H1 (cell line): ENCODE measurements at regions not wholly inside any gene's neighbourhood (a gene's known extent, or its start where the extent isn't known, plus 50 kb on each side); places are given as distances from the start of the nearest gene placed in this dataset.
"Not testable (repeated sequence)": the region's sequence is repeated elsewhere in the genome, so short reads cannot be mapped to it uniquely, and the experiment has no call there.

Source experiments
- CTCF ChIA-PET: fragments of 300-600 bp; sonication (Branson Sonifier 250); formaldehyde crosslinking; loops from one replicate; lab custom pipeline; 2021; ENCODE audit not compliant: partially characterized antibody; lab: Charles Lee
- POLR2A ChIA-PET: fragments of 300-600 bp; sonication (Branson Sonifier 250); formaldehyde crosslinking; loops from one replicate; lab custom pipeline; 2021; ENCODE audit warnings: inconsistent platforms; ENCODE audit not compliant: partially characterized antibody; lab: Charles Lee
- DNase-seq, 2 experiments: peaks; one replicate each; pipeline versions ENCODE4 v3.0.0 to v3.0.0-alpha.2; 2010 to 2022; ENCODE audit warnings: low spot score in 2 of 2, low read depth in 1 of 2, mixed read lengths in 1 of 2
- FAIRE-seq: peaks from 2 replicates; lab custom pipeline; 2011; peaks lifted over from hg19 to GRCh38; lab: Jason Lieb, UNC
- H2AFZ ChIP-seq: 2 replicates; pipeline ENCODE4 v1.8.1; 2012; ENCODE audit warnings: low read length, inconsistent platforms
- H2AK5ac ChIP-seq: 2 replicates; pipeline ENCODE4 v1.6.1; 2013; ENCODE audit warnings: low read depth, low read length
- H2BK120ac ChIP-seq: replicated peaks from 2 replicates; pipeline ENCODE3; 2013; ENCODE audit warnings: low read depth, low read length, inconsistent platforms
- H2BK12ac ChIP-seq: 2 replicates; pipeline ENCODE4 v1.6.1; 2013; ENCODE audit warnings: low read depth, low read length
- H2BK15ac ChIP-seq: 2 replicates; pipeline ENCODE4 v1.6.1; 2013; ENCODE audit warnings: low read length
- H2BK20ac ChIP-seq: 2 replicates; pipeline ENCODE4 v1.6.1; 2013; ENCODE audit warnings: low read length
- H2BK5ac ChIP-seq: 2 replicates; pipeline ENCODE4 v1.6.1; 2013; ENCODE audit warnings: low read depth, low read length
- H3K14ac ChIP-seq: 2 replicates; pipeline ENCODE4 v1.6.1; 2013; ENCODE audit warnings: inconsistent platforms; ENCODE audit not compliant: insufficient read length
- H3K18ac ChIP-seq: 2 replicates; pipeline ENCODE4 v1.6.1; 2013; ENCODE audit warnings: low read length; ENCODE audit errors: extremely low read depth
- H3K23ac ChIP-seq: 2 replicates; pipeline ENCODE4 v1.6.1; 2013; ENCODE audit warnings: inconsistent platforms; ENCODE audit not compliant: insufficient read length
- H3K23me2 ChIP-seq: 2 replicates; pipeline ENCODE4 v1.6.1; 2013; ENCODE audit warnings: low read depth, low read length
- H3K27ac ChIP-seq: 2 replicates; pipeline ENCODE4 v1.6.1; 2011; ENCODE audit warnings: low read depth, low read length, inconsistent platforms
- H3K27me3 ChIP-seq, 4 experiments: replicated peaks in 1 of 4; 1 replicate in 1 of 4; 2 replicates in 3 of 4; pipeline versions ENCODE4 v1.6.1 to v1.8.1; 2011 to 2013; ENCODE audit warnings: low read length in 3 of 4, mild to moderate bottlenecking in 3 of 4, inconsistent platforms in 2 of 4, mixed read lengths in 2 of 4, moderate library complexity in 1 of 4; ENCODE audit not compliant: control insufficient read depth in 3 of 4, insufficient read depth in 3 of 4; ENCODE audit errors: extremely low read depth in 1 of 4
- H3K36me3 ChIP-seq, 4 experiments: 2 replicates each; pipeline versions ENCODE4 v1.6.1 to v1.8.1; 2011 to 2013; ENCODE audit warnings: mild to moderate bottlenecking in 4 of 4, low read length in 3 of 4, moderate library complexity in 2 of 4, control low read depth in 1 of 4, inconsistent platforms in 1 of 4; ENCODE audit not compliant: insufficient read depth in 4 of 4, control insufficient read depth in 2 of 4
- H3K4ac ChIP-seq: replicated peaks from 2 replicates; pipeline ENCODE3; 2013; ENCODE audit warnings: low read length, low read depth, mixed read lengths, inconsistent platforms; ENCODE audit not compliant: insufficient read length
- H3K4me1 ChIP-seq, 4 experiments: replicated peaks in 1 of 4; 1 replicate in 1 of 4; 2 replicates in 3 of 4; pipeline versions ENCODE4 v1.6.1 to v1.8.1; 2011 to 2013; ENCODE audit warnings: low read length in 3 of 4, inconsistent platforms in 2 of 4, mixed read lengths in 1 of 4; ENCODE audit not compliant: insufficient read depth in 4 of 4, control insufficient read depth in 3 of 4
- H3K4me2 ChIP-seq, 2 experiments: 2 replicates each; pipeline versions ENCODE4 v1.6.1 to v1.8.1; 2011 to 2013; ENCODE audit warnings: low read depth in 2 of 2, low read length in 2 of 2, control low read depth in 1 of 2, inconsistent platforms in 1 of 2, mild to moderate bottlenecking in 1 of 2; ENCODE audit not compliant: insufficient read depth in 1 of 2
- H3K4me3 ChIP-seq, 4 experiments: fragments of 200-600, 300-600 bp in 1 of 4; sonication (generic), shearing (Covaris generic), sonication (Bioruptor Twin) in 1 of 4; 2 replicates each; pipeline versions ENCODE4 v1.5.1 to v1.8.1; 2011 to 2016; ENCODE audit warnings: low read length in 4 of 4, low read depth in 3 of 4, control low read depth in 2 of 4, inconsistent platforms in 2 of 4, mild to moderate bottlenecking in 2 of 4, mixed read lengths in 1 of 4, moderate library complexity in 1 of 4; ENCODE audit not compliant: insufficient read depth in 2 of 4; ENCODE audit errors: extremely low read depth in 1 of 4
- H3K56ac ChIP-seq: replicated peaks from 2 replicates; pipeline ENCODE3; 2013; ENCODE audit warnings: low read depth, mild to moderate bottlenecking, mixed read lengths, low read length, inconsistent platforms; ENCODE audit not compliant: insufficient read length
- H3K79me1 ChIP-seq: 2 replicates; pipeline ENCODE4 v1.6.1; 2013; ENCODE audit warnings: low read depth, low read length, control low read depth
- H3K79me2 ChIP-seq, 2 experiments: 2 replicates each; pipeline versions ENCODE4 v1.6.1 to v1.8.1; 2012 to 2013; ENCODE audit warnings: low read length in 2 of 2, mild to moderate bottlenecking in 2 of 2, inconsistent platforms in 1 of 2; ENCODE audit not compliant: insufficient read depth in 2 of 2, control insufficient read depth in 1 of 2
- H3K9ac ChIP-seq, 4 experiments: replicated peaks in 1 of 4; 1 replicate in 1 of 4; 2 replicates in 3 of 4; pipeline versions ENCODE4 v1.6.1 to v1.8.1; 2011 to 2013; ENCODE audit warnings: low read depth in 3 of 4, low read length in 3 of 4, control low read depth in 2 of 4, mild to moderate bottlenecking in 2 of 4, moderate library complexity in 2 of 4, inconsistent platforms in 1 of 4; ENCODE audit errors: extremely low read depth in 1 of 4
- H3K9me3 ChIP-seq, 2 experiments: 2 replicates each; pipeline versions ENCODE4 v1.6.1 to v1.8.1; 2012 to 2013; ENCODE audit warnings: mild to moderate bottlenecking in 2 of 2, moderate library complexity in 2 of 2, control low read depth in 1 of 2, inconsistent platforms in 1 of 2, low read depth in 1 of 2, low read length in 1 of 2, mixed read lengths in 1 of 2; ENCODE audit not compliant: insufficient read depth in 2 of 2
- H4K20me1 ChIP-seq, 2 experiments: replicated peaks in 1 of 2; 2 replicates each; pipeline versions ENCODE3 to v1.8.1; 2011 to 2013; ENCODE audit warnings: inconsistent platforms in 2 of 2, low read length in 2 of 2, mild to moderate bottlenecking in 1 of 2; ENCODE audit not compliant: insufficient read depth in 2 of 2, control insufficient read depth in 1 of 2
- H4K5ac ChIP-seq: 2 replicates; pipeline ENCODE4 v1.6.1; 2013; ENCODE audit warnings: low read length, low read depth, mixed read lengths, inconsistent platforms; ENCODE audit not compliant: insufficient read length
- H4K8ac ChIP-seq: 2 replicates; pipeline ENCODE4 v1.8.0; 2013; ENCODE audit warnings: mild to moderate bottlenecking, moderate library complexity, low read length, inconsistent platforms; ENCODE audit not compliant: insufficient read depth; ENCODE audit errors: extremely low read depth
- H4K91ac ChIP-seq: replicated peaks from 2 replicates; pipeline ENCODE3; 2013; ENCODE audit warnings: low read length, mixed read lengths, inconsistent platforms; ENCODE audit not compliant: insufficient read length
- WGBS, 2 experiments: shearing (Covaris generic) in 1 of 2; methylation state at CpG; one replicate each; pipeline versions ENCODE4 v1.1.6 to v1.1.7; 2013 to 2015; ENCODE audit warnings: low lambda C conversion rate in 2 of 2, mixed read lengths in 2 of 2, inconsistent platforms in 1 of 2, low coverage in 1 of 2, missing lambda C conversion rate in 1 of 2; ENCODE audit not compliant: insufficient replicate concordance in 2 of 2, insufficient coverage in 1 of 2, insufficient read length in 1 of 2; ENCODE audit errors: extremely low coverage in 1 of 2, missing lambda C conversion rate in 1 of 2; 5-methylcytosine and 5-hydroxymethylcytosine counted together

DNA sequence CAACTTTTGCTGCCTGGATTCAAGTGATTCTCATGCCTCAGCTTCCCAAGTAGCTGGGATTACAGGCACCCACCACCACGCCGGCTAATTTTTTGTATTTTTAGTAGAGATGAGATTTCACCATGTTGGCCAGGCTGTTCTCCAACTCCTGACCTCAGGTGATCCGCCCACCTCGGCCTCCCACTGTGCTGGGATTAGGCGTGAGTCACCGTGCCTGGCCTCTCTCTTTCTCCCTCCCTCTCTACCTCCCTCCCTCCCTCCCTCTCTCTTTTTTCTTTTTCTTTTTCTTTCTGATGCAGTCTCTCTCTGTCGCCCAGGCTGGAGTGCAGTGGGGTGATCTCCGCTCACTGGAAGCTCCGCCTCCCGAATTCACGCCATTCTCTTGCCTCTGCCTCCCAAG, 186.3 kb upstream of the DAB2 start:
- H3K23me2 ChIP-seq, H2BK12ac ChIP-seq, H3K14ac ChIP-seq, H2AFZ ChIP-seq, H3K36me3 ChIP-seq, DNase-seq, H3K4me2 ChIP-seq, H3K9ac ChIP-seq, FAIRE-seq, H4K91ac ChIP-seq, H3K4me1 ChIP-seq, H2AK5ac ChIP-seq, H3K79me2 ChIP-seq, POLR2A ChIA-PET, H3K9me3 ChIP-seq, H2BK5ac ChIP-seq, H3K4ac ChIP-seq, H3K4me3 ChIP-seq, H4K20me1 ChIP-seq, H3K27me3 ChIP-seq, H2BK120ac ChIP-seq, H3K23ac ChIP-seq, H3K56ac ChIP-seq, H2BK15ac ChIP-seq, H3K27ac ChIP-seq, H3K18ac ChIP-seq, H4K8ac ChIP-seq, H3K79me1 ChIP-seq, H2BK20ac ChIP-seq, H4K5ac ChIP-seq: not testable (repeated sequence)
- CTCF ChIA-PET, result interaction anchor here (0.6 to 1.9 kb wide), 2 partner anchors 12 to 16 kb away, joined by 3 to 4 read pairs; no protein-coding TSS in a partner anchor
- WGBS, 2 experiments, result 87% methylated on average over 5 of the region's 11 CpGs; no CpG with 5 or more reads in 1 of the 2 experiments
